Kidney (tissue), 13 donors: ENCODE measurements at regions not wholly inside any gene's neighbourhood (a gene's known extent, or its start where the extent isn't known, plus 50 kb on each side); places are given as distances from the start of the nearest gene placed in this dataset.

Experiments
- DNase-seq, 5 donors: peaks; one replicate each; pipeline ENCODE4 v3.0.0-alpha.2; 2013 to 2020
- FAIRE-seq: peaks from 2 replicates; lab custom pipeline; 2012; peaks lifted over from hg19 to GRCh38; lab: Jason Lieb, UNC
- H3K27ac ChIP-seq, 2 donors: one replicate each; pipeline ENCODE4 v1.7.0; 2013; ENCODE audit warnings: low read depth in 2 of 2, low read length in 2 of 2, inconsistent platforms in 1 of 2
- H3K27me3 ChIP-seq: one replicate; pipeline ENCODE4 v1.7.1; 2013; ENCODE audit warnings: low read length, inconsistent platforms; ENCODE audit not compliant: control insufficient read depth, insufficient read depth
- H3K36me3 ChIP-seq, 3 donors: one replicate each; pipeline versions ENCODE4 v1.7.0 to v1.7.1; 2013; ENCODE audit warnings: low read length in 3 of 3, control low read depth in 1 of 3, inconsistent platforms in 1 of 3; ENCODE audit not compliant: insufficient read depth in 3 of 3, control insufficient read depth in 2 of 3
- H3K4me1 ChIP-seq, 3 donors: one replicate each; pipeline versions ENCODE4 v1.7.0 to v1.7.1; 2013; ENCODE audit warnings: low read length in 3 of 3, inconsistent platforms in 1 of 3, low read depth in 1 of 3; ENCODE audit not compliant: control insufficient read depth in 2 of 3, insufficient read depth in 2 of 3
- H3K4me3 ChIP-seq, 3 donors: one replicate each; pipeline versions ENCODE4 v1.7.0 to v1.8.1; 2013; ENCODE audit warnings: low read length in 3 of 3, control low read depth in 1 of 3, inconsistent platforms in 1 of 3
- H3K9ac ChIP-seq, 3 donors: one replicate each; pipeline versions ENCODE4 v1.7.0 to v1.7.1; 2013; ENCODE audit warnings: low read length in 3 of 3, control low read depth in 1 of 3, inconsistent platforms in 1 of 3
- H3K9me3 ChIP-seq, 3 donors: one replicate each; pipeline versions ENCODE4 v1.7.0 to v1.7.1; 2013; ENCODE audit warnings: low read length in 3 of 3, control low read depth in 1 of 3, inconsistent platforms in 1 of 3; ENCODE audit not compliant: control insufficient read depth in 2 of 3, insufficient read depth in 1 of 3
- intact Hi-C: fragments of 100-400 bp; cut with DNase I; formaldehyde crosslinking; loops from one replicate; pipeline ENCODE4 v1.11.1; 2022
- TF ChIP-seq, protein P1 (sequence below): IDR thresholded peaks from 3 replicates; pipeline ENCODE4 v1.5.1; 2012; ENCODE audit warnings: mild to moderate bottlenecking, moderate library complexity, borderline replicate concordance; ENCODE audit not compliant: insufficient read depth; ENCODE audit errors: extremely low read depth
- donor health status: control.
- donor health status: control.
- donor health status: control.
- donor health status: control.
- donor health status: control.
- donor health status: DM: yes; HTN: yes; CAD: no.
- donor health status: Normal renal cell carcinoma (clear cell type).

DNA sequence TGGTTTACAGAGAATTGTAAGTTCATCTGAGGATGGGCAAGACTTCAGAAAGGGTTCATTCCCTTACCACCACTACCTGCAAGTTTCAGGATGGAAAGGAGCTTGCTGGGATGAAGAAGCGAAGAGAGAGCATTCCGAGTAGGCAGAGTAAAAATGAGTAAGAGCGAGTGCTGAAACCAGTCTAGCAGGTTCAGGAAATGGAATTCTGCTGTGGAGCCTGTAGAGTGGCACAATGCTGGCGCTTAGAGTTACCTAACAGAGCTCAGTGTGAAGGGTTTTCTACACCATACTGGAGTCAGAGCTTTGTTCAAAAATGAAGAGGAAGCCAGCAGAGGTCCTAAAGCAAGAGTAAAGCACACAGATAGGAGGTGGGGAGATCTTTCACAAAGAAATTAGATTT, 179.2 kb upstream of the ZC3H12C start:
- no peaks in the 10 kb centered on the region for H3K27me3 ChIP-seq
- DNase-seq: peak in 3 of 5 donors; percentile 11 to 22 (median 13)
- TF ChIP-seq, protein P1, sequence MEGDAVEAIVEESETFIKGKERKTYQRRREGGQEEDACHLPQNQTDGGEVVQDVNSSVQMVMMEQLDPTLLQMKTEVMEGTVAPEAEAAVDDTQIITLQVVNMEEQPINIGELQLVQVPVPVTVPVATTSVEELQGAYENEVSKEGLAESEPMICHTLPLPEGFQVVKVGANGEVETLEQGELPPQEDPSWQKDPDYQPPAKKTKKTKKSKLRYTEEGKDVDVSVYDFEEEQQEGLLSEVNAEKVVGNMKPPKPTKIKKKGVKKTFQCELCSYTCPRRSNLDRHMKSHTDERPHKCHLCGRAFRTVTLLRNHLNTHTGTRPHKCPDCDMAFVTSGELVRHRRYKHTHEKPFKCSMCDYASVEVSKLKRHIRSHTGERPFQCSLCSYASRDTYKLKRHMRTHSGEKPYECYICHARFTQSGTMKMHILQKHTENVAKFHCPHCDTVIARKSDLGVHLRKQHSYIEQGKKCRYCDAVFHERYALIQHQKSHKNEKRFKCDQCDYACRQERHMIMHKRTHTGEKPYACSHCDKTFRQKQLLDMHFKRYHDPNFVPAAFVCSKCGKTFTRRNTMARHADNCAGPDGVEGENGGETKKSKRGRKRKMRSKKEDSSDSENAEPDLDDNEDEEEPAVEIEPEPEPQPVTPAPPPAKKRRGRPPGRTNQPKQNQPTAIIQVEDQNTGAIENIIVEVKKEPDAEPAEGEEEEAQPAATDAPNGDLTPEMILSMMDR: no peak
- H3K4me1 ChIP-seq: no peaks in the 10 kb centered on the region
- no peak for FAIRE-seq
- peaks cover 0 to 4% (median 0%) of the 10 kb centered on the region in 3 donors for H3K9me3 ChIP-seq
- H3K27ac ChIP-seq: no peak overlapping the region
- no peaks in the 10 kb centered on the region for H3K36me3 ChIP-seq
- H3K4me3 ChIP-seq: no peak overlapping the region
- no peak overlapping the region for H3K9ac ChIP-seq
- intact Hi-C loops: no loop called here

DNA sequence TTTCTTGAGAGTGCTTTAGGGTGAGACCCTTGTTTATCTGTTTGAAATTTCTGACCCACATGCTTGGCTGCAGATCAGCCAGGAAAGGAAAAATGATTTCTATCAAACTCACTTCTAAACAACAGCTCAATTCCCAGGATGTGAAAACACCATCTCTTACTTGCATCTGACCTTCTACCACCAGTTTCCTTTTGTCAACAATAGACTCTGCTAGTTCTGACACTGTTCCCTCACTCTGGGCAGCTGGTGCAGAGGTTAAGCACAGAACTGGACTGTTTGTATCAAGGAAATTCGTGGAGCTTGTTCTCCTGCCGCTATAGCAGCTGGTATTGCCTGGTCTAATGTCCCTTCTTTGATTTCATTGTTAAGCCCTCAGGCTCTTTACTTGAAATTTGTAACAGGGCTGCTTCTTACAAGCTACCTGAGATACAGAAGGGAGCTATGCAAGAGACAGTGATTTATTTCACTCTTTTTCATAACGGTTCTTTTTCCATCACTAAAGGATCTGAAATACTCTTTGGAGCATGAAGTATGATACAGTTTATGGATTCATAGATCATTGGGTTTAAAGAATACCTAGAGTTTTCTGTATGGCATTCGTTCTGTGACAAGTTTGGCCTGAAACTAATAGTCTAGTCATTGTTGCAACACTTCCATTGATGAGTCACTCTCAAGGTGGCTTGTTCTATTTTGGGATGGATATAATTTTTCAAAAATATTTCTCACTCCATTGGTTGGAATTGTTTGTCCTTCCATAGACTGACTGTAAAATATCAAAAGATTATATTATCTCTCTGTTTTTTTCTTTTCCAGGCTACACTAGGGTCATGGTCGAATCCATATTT, 178.2 kb upstream of the ZC3H12C start:
- peaks cover 0 to 4% (median 0%) of the 10 kb centered on the region in 3 donors for H3K9me3 ChIP-seq
- intact Hi-C loops: no loop called here
- H3K27me3 ChIP-seq: no peaks in the 10 kb centered on the region
- DNase-seq: peak in 3 of 5 donors; percentile 7 to 37 (median 9)
- H3K4me3 ChIP-seq: no peak overlapping the region
- H3K9ac ChIP-seq: no peak overlapping the region
- TF ChIP-seq, protein P1: no peak
- H3K27ac ChIP-seq: no peak overlapping the region
- no peaks in the 10 kb centered on the region for H3K4me1 ChIP-seq
- no peaks in the 10 kb centered on the region for H3K36me3 ChIP-seq
- FAIRE-seq: no peak

DNA sequence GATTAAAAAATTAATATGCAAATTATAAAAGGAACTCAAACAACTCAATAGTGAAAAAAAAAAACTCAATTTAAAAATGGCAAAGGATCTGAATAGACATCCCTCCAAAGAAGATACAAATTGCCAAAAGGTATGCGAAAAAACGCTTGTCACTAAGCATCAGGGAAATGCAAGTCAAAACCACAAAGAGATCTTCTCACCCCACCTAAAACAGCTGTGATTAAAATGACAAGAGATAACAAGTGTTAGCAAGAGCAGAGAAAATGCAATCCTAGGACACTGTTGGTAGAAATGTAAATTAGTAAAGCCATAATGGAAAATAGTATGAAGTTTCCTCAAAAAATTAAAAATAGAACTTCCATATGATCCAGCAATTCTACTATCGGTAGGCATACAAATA, 166.3 kb upstream of the ZC3H12C start:
- Histone ChIP-seq H3K4me1 (no peaks in the 10 kb centered on the region), H3K27me3 (no peaks in the 10 kb centered on the region), H3K4me3 (no peak overlapping the region), H3K9me3 (peaks cover 0 to 3% (median 0%) of the 10 kb centered on the region in 3 donors), H3K36me3 (no peaks in the 10 kb centered on the region), H3K9ac (no peak overlapping the region), H3K27ac (no peak overlapping the region)
- TF ChIP-seq, protein P1: no peak
- FAIRE-seq (no peak), DNase-seq (no peak)
- intact Hi-C loops: no loop called here
